GM18951 (cell line): ENCODE measurements at regions not wholly inside any gene's neighbourhood (a gene's known extent, or its start where the extent isn't known, plus 50 kb on each side); places are given as distances from the start of the nearest gene placed in this dataset.

ENCODE experiments used
- POLR2A ChIP-seq: IDR thresholded peaks from 4 replicates; pipeline ENCODE4 v1.6.1; 2011; ENCODE audit warnings: mild to moderate bottlenecking; ENCODE audit not compliant: insufficient read length, insufficient read depth; ENCODE audit errors: extremely low read depth
- in situ Hi-C: fragments of 300-500 bp; cut with MboI; formaldehyde crosslinking; loops from one replicate; pipeline ENCODE4 v1.12.0; 2022; ENCODE audit warnings: low sequenced_read_pairs, mixed read lengths, inconsistent platforms; ENCODE audit not compliant: unreplicated experiment

DNA sequence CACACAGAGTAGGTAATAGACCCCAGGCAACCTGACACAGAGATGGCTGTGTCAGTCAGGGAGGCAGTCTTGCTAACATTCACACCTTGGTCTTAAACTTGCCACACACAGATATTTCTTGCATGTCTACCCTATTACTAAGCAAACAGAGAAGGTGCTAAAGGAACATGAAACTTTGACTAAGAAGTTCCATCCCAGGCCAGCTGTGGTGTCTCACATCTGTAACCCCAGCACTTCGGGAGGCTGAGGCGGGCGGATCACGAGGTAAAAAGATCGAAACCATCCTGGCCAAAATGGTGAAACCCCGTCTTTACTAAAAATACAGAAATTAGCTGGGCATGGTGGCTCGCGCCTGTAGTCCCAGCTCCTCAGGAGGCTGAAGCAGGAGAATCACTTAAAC, 222.4 kb upstream of the JARID2 start:
- no peak for TF ChIP-seq POLR2A

DNA sequence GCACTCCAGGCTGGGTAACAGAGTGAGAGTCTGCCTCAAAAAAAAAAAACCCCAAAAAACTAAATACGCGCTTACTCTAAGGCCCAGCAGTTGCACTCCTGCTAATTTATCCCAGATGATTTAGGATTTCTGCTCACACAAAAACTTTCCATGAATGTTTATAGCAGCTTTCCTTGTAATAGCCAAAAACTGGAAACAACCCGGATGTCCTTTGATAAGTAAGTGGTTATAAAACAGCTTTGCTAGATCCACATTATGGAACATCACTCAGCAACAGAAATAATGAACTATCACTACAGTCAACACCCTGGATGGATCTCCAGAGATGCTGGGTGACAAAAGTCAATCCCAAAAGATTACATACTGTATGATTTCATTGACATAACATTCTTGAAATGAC, 220.4 kb upstream of the JARID2 start:
- in situ Hi-C loops = no loop called here
- TF ChIP-seq POLR2A = no peak

More for the DNA sequence above, 222.4 kb upstream of the JARID2 start:
- in situ Hi-C loops = no loop called here

DNA sequence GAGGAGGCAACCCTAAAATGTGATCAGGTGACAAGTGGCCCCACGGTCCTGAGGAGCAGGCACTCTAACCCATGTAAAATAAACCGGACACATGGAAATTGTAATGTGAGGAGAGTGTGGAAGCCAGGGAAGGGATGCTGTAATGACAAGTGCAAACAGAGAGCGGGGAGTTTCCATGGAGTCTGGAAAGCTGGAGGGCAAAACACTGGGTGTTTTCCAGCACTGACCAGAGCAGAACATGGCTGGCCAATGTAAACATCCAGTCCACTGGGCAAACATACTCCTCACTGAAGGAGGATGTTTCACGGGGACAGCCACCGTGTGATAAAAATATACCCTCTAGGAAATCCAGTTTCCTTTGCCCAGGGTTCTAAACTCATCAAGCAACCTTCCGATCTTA, 219.0 kb upstream of the JARID2 start:
- in situ Hi-C loops = no loop called here

DNA sequence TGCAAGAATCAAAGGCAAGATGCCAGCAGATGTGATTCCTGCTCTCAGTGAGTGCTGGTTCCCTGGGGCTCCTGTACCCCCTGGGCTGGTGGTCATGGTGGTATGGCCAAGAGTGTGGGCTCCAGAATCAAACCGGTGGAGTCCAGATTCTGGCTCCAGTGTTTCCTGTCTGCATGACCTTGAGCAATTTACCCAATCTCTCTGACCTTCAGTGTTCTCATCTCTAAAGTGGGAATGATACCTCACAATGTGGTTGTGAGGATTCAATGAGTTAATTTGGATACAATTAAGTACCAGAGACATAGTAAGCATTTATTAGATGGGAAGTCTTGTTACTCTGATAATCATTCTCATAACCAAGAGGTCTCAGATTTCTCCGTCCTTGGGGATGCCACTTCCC, 218.4 kb upstream of the JARID2 start:
- no peak for TF ChIP-seq POLR2A
- in situ Hi-C loops = no loop called here

More for the DNA sequence above, 219.0 kb upstream of the JARID2 start:
- no peak for TF ChIP-seq POLR2A

DNA sequence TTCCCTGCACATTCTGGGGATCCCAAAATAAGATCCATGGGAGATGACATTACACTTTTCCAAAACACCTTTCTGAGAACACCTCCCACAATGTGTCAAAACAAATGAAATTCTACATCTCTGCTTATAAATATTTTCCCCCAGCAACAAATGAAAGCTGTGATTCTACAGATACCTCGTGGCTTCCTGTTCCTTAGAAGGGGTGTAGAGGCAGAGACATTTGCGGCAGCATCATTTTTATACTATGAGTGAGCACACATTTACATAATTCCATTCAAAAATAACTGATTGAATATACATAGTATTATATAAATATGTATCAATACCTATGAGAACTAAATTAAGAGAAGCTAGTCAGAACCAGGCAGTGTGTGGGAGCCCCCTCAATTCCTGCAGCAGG, 213.9 kb upstream of the JARID2 start:
- no peak for TF ChIP-seq POLR2A
- in situ Hi-C loops = no loop called here

DNA sequence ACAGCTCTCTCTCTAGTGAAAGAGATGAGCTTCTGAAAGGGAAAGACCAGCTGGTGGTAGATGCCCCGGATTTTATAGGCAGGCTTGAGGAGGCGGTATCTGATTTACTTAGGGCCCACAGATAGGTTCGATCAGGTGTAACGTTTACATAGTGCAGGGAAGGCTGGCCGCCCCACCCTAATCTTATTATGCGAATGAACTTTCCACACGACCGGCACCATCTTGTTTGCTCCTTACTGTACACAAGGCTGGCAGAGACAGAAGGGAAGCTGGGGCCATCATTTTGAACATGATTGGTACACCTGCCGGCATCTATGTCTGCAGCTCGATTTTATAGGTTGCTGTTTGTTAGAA, 212.0 kb upstream of the JARID2 start:
- in situ Hi-C loops = no loop called here
- TF ChIP-seq POLR2A = no peak

DNA sequence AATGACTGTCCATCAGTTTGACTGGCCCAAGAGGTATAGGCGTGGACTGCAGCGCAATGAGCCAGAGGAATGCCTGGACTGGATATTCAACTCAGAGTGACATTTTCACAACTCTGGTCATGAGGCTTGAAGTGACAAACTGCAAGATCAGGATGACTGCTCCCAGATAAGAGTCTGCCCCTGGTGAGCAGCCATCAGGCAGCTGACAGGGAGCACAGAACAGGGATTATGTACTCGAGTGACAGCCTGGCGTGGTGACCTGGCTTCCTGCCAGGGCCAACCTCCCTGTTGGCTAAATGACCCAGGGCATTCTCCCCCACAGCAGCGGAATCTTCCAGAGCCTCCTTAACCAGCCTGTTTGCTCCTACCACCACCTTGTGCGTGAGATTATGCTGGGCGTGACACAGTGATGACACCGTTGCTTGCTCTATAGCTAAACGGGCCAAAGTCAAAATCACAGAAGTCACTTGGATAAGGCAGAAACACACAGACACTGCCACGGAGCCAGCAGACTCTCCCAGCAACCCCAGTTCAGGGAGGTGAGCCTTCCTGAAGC, 209.1 kb upstream of the JARID2 start:
- in situ Hi-C loops = no loop called here
- TF ChIP-seq POLR2A = no peak

DNA sequence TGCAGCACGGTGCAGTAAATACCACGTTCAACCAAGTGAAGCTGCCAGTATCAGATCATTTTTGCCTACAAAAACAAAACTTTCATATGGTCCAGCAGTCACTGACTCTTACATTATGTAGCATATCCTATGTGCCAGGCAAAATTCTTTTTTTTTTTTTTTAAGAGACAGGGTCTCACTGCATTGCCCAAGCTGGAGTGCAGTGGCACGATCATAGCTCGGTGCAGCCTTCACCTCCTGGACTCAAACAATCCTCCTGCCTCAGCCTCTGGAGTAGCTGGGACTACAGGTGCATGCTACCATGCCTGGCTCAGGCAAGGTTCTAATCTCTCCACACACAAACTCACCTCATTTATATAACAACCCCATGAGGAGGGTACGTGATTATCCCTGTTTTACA, 208.6 kb upstream of the JARID2 start:
- no peak for TF ChIP-seq POLR2A
- in situ Hi-C loops = no loop called here

DNA sequence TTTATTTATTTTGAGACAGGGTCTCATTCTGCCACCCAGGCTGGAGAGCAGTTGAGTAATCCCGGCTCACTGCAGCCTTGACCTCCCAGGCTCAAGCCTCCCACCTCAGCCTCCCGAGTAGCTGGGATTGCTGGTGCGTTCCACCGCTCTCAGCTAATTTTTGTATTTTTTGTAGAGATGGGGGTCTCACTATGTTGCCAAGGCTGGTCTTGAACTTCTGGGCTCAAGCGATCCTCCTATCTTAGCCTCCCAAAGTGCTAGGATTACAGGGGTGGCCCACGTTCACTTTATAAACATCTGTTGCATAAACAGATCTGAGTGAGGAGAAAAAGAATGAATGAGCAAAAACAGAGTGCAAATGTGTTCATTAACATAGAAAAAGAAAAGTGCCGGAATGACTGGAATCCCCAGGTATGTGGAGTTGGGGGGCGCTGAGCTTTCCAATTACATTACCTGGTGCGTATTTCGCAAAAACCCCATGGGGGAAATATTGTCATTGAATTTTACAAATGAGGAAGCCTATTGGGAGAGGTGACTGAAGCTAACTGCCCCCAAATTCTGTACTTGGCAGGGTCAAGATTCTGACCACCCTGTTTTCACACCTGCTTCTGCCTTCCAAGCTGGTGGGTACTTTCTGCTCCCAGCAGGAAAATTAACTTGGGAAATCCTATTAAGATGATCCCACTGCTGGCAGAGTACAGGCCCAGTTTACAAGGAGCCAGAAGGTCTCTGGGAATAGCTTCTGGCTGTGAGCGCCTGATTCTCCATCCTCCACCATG, 207.7 kb upstream of the JARID2 start:
- no peak for TF ChIP-seq POLR2A
- in situ Hi-C loops = no loop called here

DNA sequence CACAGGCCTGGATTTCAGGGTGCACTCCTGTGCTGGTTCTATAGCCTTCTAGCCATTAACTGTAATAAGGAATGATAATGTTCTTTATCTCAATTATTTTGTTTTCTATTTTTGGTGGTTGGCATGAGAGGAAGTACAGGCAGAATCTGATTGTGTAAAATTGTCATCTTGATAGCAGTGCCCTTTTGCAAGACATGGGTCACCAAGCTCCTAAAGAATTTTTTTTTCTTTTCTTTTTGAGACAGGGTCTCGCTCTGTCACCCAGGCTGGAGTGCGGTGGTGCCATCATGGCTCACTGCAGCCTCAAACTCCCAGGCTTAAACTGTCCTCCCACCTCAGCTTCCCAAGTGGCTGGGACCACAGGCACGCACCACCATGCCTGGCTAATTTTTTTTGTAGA, 206.7 kb upstream of the JARID2 start:
- in situ Hi-C loops = no loop called here
- no peak for TF ChIP-seq POLR2A

DNA sequence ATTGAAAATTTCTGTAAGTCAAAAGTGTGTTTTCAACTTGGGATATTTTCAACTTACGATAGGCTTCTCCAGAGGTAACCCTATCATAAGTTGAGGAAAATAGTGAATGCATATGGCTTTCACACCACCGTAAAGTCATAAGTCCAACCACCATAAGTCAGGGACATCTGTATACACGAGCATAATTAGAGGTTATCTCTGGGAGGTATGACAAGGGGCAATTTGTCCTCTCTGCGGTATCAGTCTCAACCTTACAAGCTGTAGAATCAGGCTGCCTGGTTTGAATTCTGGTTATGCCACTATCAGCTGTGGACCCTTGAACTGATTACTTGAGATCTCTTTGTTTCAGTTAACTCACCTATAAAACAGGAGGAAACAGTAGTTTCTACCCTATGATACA, 202.9 kb upstream of the JARID2 start:
- in situ Hi-C loops = no loop called here

DNA sequence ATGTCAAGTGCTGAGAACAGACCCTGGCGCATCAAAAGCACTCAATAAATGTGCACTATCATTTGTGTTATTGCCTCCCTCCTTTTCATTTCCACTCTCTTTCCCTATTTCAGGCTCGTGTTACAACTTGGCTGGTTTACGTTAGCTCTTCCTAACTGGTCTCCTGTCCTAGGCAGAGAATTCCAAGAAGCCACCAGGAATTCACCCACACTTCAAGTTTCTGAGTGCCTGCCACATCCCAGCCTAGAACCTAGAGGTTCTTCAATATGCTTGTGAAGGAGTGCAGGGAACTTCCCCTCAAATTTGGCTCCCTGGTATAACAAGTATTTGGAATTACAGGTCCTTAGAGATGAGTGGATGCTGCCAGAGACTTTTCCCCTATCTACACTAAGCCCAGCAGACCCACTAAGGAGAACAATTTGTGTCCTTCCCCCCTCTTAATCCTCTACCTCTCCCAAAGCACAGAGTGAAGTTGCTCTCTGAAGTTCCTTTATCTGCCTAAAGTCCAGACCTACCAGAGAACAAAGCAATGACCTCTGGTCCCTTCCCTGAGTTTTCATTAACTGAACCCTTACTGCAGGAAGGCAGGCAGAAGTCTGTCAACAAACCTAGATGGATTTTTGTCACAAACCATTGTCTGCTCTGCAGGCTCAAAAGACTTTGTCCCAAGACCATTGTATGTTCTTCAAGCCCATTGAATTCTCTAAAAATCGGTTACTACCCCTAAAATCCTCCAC, 201.6 kb upstream of the JARID2 start:
- no peak for TF ChIP-seq POLR2A
- in situ Hi-C loops = no loop called here

More for the DNA sequence above, 202.9 kb upstream of the JARID2 start:
- TF ChIP-seq POLR2A = no peak

DNA sequence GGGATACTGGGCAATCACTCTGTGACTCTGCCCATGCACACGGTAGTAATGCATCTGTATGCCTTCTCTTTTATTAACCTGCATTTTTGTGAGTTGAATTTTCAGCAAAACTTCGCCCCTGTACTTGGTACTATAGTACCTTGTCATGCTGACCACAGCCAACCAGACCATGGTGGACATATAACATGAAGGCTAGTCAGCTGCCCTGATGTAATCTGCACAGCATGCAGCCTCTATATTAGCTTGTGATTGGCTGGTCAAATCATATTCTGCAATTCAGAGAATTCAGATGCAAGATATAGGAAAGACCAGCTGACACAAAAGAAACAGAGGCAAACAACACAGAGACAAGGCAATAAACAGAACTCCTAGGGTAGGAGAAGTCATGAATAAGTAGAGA, 200.9 kb upstream of the JARID2 start:
- in situ Hi-C loops = no loop called here
- TF ChIP-seq POLR2A = no peak

DNA sequence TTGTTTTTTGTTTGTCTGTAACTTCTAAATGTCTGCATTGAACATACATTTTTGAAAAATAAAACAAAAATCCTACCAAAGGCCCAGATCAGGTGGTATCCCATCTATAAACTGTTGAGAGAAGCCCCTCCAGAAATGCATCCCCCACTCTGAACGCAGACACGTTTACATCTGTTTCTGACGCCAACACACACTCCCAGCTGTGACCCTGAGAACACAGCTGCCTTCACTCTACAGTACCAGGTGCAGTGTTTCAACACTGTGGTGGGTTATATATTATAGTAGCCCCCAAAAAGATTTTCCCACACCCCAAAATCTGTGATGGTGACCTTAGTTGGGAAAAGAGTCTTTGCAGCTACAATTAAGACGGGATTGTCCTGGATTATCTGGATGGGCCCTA, 199.1 kb upstream of the JARID2 start:
- in situ Hi-C loops = no loop called here
- no peak for TF ChIP-seq POLR2A
